Neutrophil (primary cell): ENCODE measurements at regions not wholly inside any gene's neighbourhood (a gene's known extent, or its start where the extent isn't known, plus 50 kb on each side); places are given as distances from the start of the nearest gene placed in this dataset.

Experiments
- H3K27ac ChIP-seq: fragments of 200-600 bp; sonication (generic); 2 replicates; pipeline ENCODE4 v1.5.1; 2016; ENCODE audit warnings: mild to moderate bottlenecking, moderate library complexity
- H3K27me3 ChIP-seq: fragments of 200-600 bp; sonication (generic); 2 replicates; pipeline ENCODE4 v1.6.0; 2016; ENCODE audit warnings: mild to moderate bottlenecking
- H3K36me3 ChIP-seq: fragments of 200-600 bp; sonication (generic); 2 replicates; pipeline ENCODE4 v1.5.1; 2017
- H3K4me1 ChIP-seq, 2 experiments: fragments of 200-600 bp in 1 of 2; sonication (generic) in 1 of 2; 1 replicate in 1 of 2; 2 replicates in 1 of 2; pipeline versions ENCODE4 v1.5.1 to v1.6.1; 2013 to 2016; ENCODE audit warnings: low read depth in 1 of 2, low read length in 1 of 2, mild to moderate bottlenecking in 1 of 2, moderate library complexity in 1 of 2; ENCODE audit not compliant: control insufficient read depth in 1 of 2, insufficient read depth in 1 of 2
- H3K4me3 ChIP-seq, 2 experiments: fragments of 200-600 bp in 1 of 2; sonication (generic) in 1 of 2; 1 replicate in 1 of 2; 2 replicates in 1 of 2; pipeline ENCODE4 v1.5.1; 2013 to 2016; ENCODE audit warnings: low read depth in 1 of 2, low read length in 1 of 2, mild to moderate bottlenecking in 1 of 2, moderate library complexity in 1 of 2
- H3K9me3 ChIP-seq: fragments of 200-600 bp; sonication (generic); 2 replicates; pipeline ENCODE4 v1.5.1; 2016
- CTCF ChIP-seq: fragments of 200-600 bp; sonication (generic); IDR thresholded peaks from 2 replicates; pipeline ENCODE4 v1.5.1; 2016; ENCODE audit warnings: antibody characterized with exemption

- H3K27me3 ChIP-seq, result no peaks in the 10 kb centered on the region
- H3K27ac ChIP-seq, result no peak overlapping the region
- H3K4me3 ChIP-seq, result no peak overlapping the region
- H3K4me1 ChIP-seq, result no peaks in the 10 kb centered on the region
- H3K36me3 ChIP-seq, result no peaks in the 10 kb centered on the region
- TF ChIP-seq CTCF, result no peak
- H3K9me3 ChIP-seq, result no peaks in the 10 kb centered on the region
Measured at GRCh38 chr2:38432820-38433606, 55.9 kb upstream of the ATL2 start.

DNA sequence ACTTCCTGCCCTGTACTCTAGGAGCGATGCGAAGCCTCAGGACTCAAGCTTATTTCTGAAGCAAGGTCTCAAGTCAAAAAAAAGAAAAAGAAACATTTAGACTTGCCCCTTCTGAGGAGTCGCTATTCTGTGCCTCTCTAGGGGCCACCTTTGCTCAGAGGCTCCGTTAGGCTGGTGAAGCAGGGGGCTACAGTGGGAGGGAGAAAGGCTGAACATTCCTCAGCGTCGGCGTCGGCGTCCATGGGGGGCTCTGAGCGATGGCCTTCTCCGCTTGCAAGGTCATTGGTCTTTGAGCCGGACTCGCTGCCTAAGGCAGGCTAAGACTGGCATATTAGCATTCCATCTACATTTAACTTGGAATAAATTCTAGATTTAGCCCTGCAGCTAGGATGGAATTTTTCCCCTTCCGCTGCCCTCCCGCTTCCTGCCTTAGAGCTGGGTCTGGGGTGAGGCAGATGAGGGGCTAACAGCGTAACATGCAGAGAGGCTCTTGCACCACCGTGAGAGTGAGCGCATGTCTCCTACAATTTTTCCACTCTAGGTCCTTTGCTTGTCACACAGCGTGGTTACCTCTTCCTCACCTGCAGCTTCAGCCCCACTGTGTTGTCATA lies 53.6 kb upstream of the ATL2 start:
- H3K36me3 ChIP-seq, result no peaks in the 10 kb centered on the region
- no peaks in the 10 kb centered on the region for H3K4me1 ChIP-seq
- H3K9me3 ChIP-seq, result no peaks in the 10 kb centered on the region
- no peak for TF ChIP-seq CTCF
- no peak overlapping the region for H3K27ac ChIP-seq
- H3K4me3 ChIP-seq, result no peak overlapping the region
- no peaks in the 10 kb centered on the region for H3K27me3 ChIP-seq

DNA sequence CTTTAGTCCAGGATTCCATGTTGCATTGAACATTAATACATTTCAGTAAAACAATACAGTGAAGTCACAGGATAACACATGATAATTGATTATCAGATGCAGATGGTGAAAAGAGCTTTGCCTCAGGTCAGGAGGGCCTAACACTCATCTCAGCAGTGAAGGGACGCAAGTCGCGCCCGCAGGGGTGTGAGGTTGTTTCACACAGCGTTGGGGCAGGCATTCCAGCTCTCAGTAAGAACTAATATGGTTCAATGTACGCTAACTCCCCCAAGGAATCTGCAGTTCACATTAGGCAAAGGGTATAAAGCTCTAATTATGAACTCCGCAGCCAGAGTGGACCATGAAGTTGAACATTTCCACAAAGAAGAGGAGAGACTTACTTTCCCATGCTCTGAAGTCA lies 53.1 kb upstream of the ATL2 start:
- H3K4me1 ChIP-seq, result no peaks in the 10 kb centered on the region
- H3K27me3 ChIP-seq, result no peaks in the 10 kb centered on the region
- no peaks in the 10 kb centered on the region for H3K36me3 ChIP-seq
- TF ChIP-seq CTCF, result no peak
- H3K4me3 ChIP-seq, result no peak overlapping the region
- no peaks in the 10 kb centered on the region for H3K9me3 ChIP-seq
- H3K27ac ChIP-seq, result no peak overlapping the region

DNA sequence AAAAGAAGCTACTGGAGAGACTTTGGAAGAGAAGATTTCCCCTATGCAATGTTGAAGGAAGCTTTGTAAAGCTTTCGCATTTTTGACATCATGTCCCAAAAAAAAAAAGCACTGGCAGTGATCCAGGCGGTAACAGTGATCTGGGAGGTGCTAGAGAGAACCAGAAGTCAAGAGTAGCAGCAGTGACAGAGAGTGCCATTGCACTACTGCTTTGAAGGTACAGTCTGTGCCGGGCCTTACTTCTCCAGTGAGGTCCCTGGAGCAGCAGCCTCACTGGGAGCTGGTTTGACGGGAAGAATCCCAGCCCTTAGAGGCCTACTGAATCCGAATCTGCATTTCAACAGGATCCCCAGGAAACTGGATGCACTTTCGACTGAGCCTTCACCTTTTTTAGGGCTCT lies 50.9 kb upstream of the ATL2 start:
- no peaks in the 10 kb centered on the region for H3K27me3 ChIP-seq
- H3K4me3 ChIP-seq, result no peak overlapping the region
- H3K36me3 ChIP-seq, result no peaks in the 10 kb centered on the region
- H3K27ac ChIP-seq, result no peak overlapping the region
- no peaks in the 10 kb centered on the region for H3K9me3 ChIP-seq
- no peak for TF ChIP-seq CTCF
- H3K4me1 ChIP-seq, result no peaks in the 10 kb centered on the region

DNA sequence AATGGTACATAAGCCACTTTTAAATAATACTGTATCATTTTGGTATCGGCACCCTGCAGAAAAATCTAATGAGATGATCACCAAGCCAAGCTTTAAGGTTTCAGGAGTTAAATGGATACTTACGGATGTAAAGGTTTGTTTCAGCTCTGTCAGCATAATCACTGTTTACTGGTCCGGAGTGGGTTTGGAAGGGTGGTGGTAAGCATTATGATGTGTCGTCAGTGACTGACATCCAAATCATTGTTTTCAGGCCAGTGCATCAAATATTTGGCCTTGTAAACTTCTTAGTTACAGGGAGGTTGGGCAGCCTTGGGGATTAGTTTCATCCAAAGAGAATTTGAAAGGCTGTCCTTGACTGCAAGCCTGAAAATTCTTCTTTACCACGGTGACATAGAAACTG lies 50.0 kb upstream of the ATL2 start:
- H3K9me3 ChIP-seq, result no peaks in the 10 kb centered on the region

More for the DNA sequence above, 50.0 kb upstream of the ATL2 start:
- Histone ChIP-seq H3K4me1 (no peaks in the 10 kb centered on the region), H3K27me3 (no peaks in the 10 kb centered on the region), H3K4me3 (no peak overlapping the region), H3K27ac (no peak overlapping the region), H3K36me3 (no peaks in the 10 kb centered on the region)
- no peak for TF ChIP-seq CTCF
